AG04449 (cell line): ENCODE measurements at regions not wholly inside any gene's neighbourhood (a gene's known extent, or its start where the extent isn't known, plus 50 kb on each side); places are given as distances from the start of the nearest gene placed in this dataset.

ENCODE experiments used
- CTCF ChIA-PET: fragments of 350-600 bp; formaldehyde crosslinking; extraction: SDS; loops from one replicate; lab custom pipeline; 2021; ENCODE audit warnings: antibody characterized with exemption; lab: Yijun Ruan, JAX
- POLR2A ChIA-PET: fragments of 400-600, 350-600 bp; formaldehyde crosslinking; extraction: SDS; loops from one replicate; lab custom pipeline; 2020; ENCODE audit warnings: antibody characterized with exemption, inconsistent platforms; lab: Yijun Ruan, JAX
- DNase-seq: peaks from one replicate; pipeline ENCODE4 v3.0.0-alpha.2; 2010; ENCODE audit warnings: low read depth, low spot score
- H3K4me3 ChIP-seq: 2 replicates; pipeline ENCODE4 v1.5.1; 2011; ENCODE audit warnings: low read depth, mild to moderate bottlenecking, control low read depth, low read length
- CTCF ChIP-seq: IDR thresholded peaks from one replicate; pipeline ENCODE4 v1.5.1; 2011; ENCODE audit warnings: mild to moderate bottlenecking, moderate library complexity, low read length, control low read depth, inconsistent platforms; ENCODE audit not compliant: insufficient read depth; ENCODE audit errors: missing control alignments

GRCh38 chr7:153584132-153584531 lies 468.1 kb upstream of the DPP6 start:
- ChIA-PET CTCF (no interaction called here), POLR2A (no interaction called here)
- H3K4me3 ChIP-seq = no peak overlapping the region
- no peak for DNase-seq
- TF ChIP-seq CTCF = no peak

- no peak for TF ChIP-seq CTCF
- ChIA-PET CTCF (no interaction called here), POLR2A (no interaction called here)
- no peak for DNase-seq
- no peak overlapping the region for H3K4me3 ChIP-seq
These were observed 463.6 kb upstream of the DPP6 start for GRCh38 chr7:153588586-153588985.

GRCh38 chr7:153590136-153590535 lies 462.1 kb upstream of the DPP6 start:
- no peak for DNase-seq
- ChIA-PET CTCF (no interaction called here), POLR2A (no interaction called here)
- H3K4me3 ChIP-seq = no peak overlapping the region
- TF ChIP-seq CTCF = no peak

- CTCF ChIA-PET = no interaction called here
- POLR2A ChIA-PET = no interaction called here
These were observed 461.6 kb upstream of the DPP6 start for GRCh38 chr7:153590571-153590970.

GRCh38 chr7:153607354-153607753 lies 444.8 kb upstream of the DPP6 start:
- DNase-seq = no peak
- TF ChIP-seq CTCF = no peak
- POLR2A ChIA-PET = no interaction called here
- CTCF ChIA-PET = no interaction called here
- H3K4me3 ChIP-seq = no peak overlapping the region

More at GRCh38 chr7:153590571-153590970, 461.6 kb upstream of the DPP6 start:
- TF ChIP-seq CTCF = no peak
- DNase-seq = no peak
- no peak overlapping the region for H3K4me3 ChIP-seq

- DNase-seq = no peak
- ChIA-PET CTCF (interaction anchor here (0.6 kb wide), 1 partner anchor 984 kb away, joined by 3 read pairs; no protein-coding TSS in a partner anchor), POLR2A (no interaction called here)
- TF ChIP-seq CTCF = no peak
- H3K4me3 ChIP-seq = no peak overlapping the region
These were observed 435.4 kb upstream of the DPP6 start for GRCh38 chr7:153616711-153617325.
